SK-N-SH (cell line): ENCODE measurements at regions not wholly inside any gene's neighbourhood (a gene's known extent, or its start where the extent isn't known, plus 50 kb on each side); places are given as distances from the start of the nearest gene placed in this dataset.

ENCODE experiments used
- EP300 ChIP-seq, 2 experiments: IDR thresholded peaks; 2 replicates each; pipeline versions ENCODE4 v1.4.0 to v1.6.1; 2012; ENCODE audit warnings: borderline replicate concordance in 1 of 2, low read depth in 1 of 2, low read length in 1 of 2
- SMC3 ChIP-seq: IDR thresholded peaks from 2 replicates; pipeline ENCODE4 v1.6.1; 2012; ENCODE audit warnings: low read depth, low read length, improper control_type of control experiment
- TF ChIP-seq, protein P1 (sequence below): fragments of 200-600 bp; sonication (generic); IDR thresholded peaks from 2 replicates; pipeline ENCODE4 v1.6.1; 2017; ENCODE audit warnings: antibody characterized with exemption, mild to moderate bottlenecking, moderate library complexity

DNA sequence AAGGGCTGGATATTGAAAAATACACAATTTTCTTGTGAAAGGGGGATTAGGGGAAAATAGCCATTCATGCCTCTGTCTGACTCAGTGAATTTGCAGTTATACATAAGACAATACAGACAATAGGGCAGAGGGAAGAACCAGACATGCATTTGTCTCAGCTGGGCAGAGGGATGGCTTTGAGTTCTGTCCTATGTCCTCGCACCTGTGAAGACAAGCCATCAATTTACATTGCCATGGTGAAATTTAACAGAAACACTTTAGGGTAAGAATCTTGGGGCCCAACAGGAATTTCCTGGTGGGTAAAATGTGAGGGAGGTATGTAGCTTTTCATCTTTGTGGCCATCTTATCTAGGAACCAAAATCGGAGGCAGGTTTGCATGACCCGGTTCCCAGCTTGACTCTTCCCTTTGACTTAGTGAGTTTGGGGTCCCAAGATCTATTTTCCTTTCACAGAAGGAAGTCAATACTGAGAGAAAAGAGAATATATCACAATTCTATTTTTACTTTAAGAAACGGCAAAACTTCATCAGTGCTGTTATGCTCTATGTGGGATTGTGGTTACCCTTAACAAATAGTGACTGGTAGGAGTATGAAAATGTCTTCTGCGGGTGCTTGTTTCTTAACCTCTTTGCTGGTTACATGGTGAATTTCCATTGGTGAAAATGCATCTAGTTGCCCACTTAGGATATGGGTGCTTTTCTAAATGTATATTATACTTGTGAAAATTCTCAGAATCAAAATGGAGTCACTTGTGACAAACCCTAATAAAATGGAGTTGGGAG is 221.8 kb downstream of the SPP2 start:
- TF ChIP-seq, protein P1, sequence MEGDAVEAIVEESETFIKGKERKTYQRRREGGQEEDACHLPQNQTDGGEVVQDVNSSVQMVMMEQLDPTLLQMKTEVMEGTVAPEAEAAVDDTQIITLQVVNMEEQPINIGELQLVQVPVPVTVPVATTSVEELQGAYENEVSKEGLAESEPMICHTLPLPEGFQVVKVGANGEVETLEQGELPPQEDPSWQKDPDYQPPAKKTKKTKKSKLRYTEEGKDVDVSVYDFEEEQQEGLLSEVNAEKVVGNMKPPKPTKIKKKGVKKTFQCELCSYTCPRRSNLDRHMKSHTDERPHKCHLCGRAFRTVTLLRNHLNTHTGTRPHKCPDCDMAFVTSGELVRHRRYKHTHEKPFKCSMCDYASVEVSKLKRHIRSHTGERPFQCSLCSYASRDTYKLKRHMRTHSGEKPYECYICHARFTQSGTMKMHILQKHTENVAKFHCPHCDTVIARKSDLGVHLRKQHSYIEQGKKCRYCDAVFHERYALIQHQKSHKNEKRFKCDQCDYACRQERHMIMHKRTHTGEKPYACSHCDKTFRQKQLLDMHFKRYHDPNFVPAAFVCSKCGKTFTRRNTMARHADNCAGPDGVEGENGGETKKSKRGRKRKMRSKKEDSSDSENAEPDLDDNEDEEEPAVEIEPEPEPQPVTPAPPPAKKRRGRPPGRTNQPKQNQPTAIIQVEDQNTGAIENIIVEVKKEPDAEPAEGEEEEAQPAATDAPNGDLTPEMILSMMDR, result no peak
- TF ChIP-seq SMC3 (no peak), EP300 (IDR thresholded peaks at IDR 0.05; ENCODE audit: borderline replicate concordance in 1 of 2, low read depth in 1 of 2, low read length in 1 of 2) (no peak)
